ENCODE measurements at regions not wholly inside any gene's neighbourhood (a gene's known extent, or its start where the extent isn't known, plus 50 kb on each side); places are given as distances from the start of the nearest gene placed in this dataset.

GRCh38 chr1:5308249-5308648 is 653.8 kb downstream of the AJAP1 start:
- TF ChIP-seq CTCF (IDR thresholded peaks at IDR 0.05 in 2 of 3, conservative IDR thresholded peaks at IDR 0.05 in 1 of 3; ENCODE audit: borderline replicate concordance in 1 of 3, insufficient read depth in 1 of 3, low read depth in 2 of 3, low read length in 2 of 3) (no peak), EGR1 (IDR thresholded peaks at IDR 0.05; ENCODE audit: low read depth) (no peak)

Measured in HCT116 (cell line).